ENCODE measurements at regions not wholly inside any gene's neighbourhood (a gene's known extent, or its start where the extent isn't known, plus 50 kb on each side); places are given as distances from the start of the nearest gene placed in this dataset.
"Not testable (repeated sequence)": the region's sequence is repeated elsewhere in the genome, so short reads cannot be mapped to it uniquely, and the experiment has no call there.

GRCh38 chr20:47912786-47913501 is 127.7 kb upstream of the SULF2 start:
- not testable (repeated sequence) for TF ChIP-seq CHD2 (IDR thresholded peaks at IDR 0.05; ENCODE audit: low read depth, low read length); MTA3 (CRISPR knock-in tag; IDR thresholded peaks at IDR 0.05); ZNF619 (CRISPR knock-in tag; IDR thresholded peaks at IDR 0.05); ZNF570 (CRISPR knock-in tag; IDR thresholded peaks at IDR 0.05; ENCODE audit: borderline replicate concordance); SCMH1 (CRISPR knock-in tag; IDR thresholded peaks at IDR 0.05; ENCODE audit: borderline replicate concordance); ZNF274 (CRISPR knock-in tag; IDR thresholded peaks at IDR 0.05); PRPF4 (IDR thresholded peaks at IDR 0.05; ENCODE audit: low read depth, low read length, poor library complexity, severe bottlenecking)
- TF ChIP-seq ZNF609 (CRISPR knock-in tag; IDR thresholded peaks at IDR 0.05; ENCODE audit: borderline replicate concordance) (peak; percentile 83), JUN (CRISPR knock-in tag; IDR thresholded peaks at IDR 0.05) (peak; percentile 46; the same call in 1 of the 2 replicates)
